Nephron (organoid): ENCODE measurements at regions not wholly inside any gene's neighbourhood (a gene's known extent, or its start where the extent isn't known, plus 50 kb on each side); places are given as distances from the start of the nearest gene placed in this dataset.
A peak's percentile ranks its signal among the peaks of the same experiment; 100 is the strongest.

Experiments
- H3K27ac Mint-ChIP-seq, 3 experiments: 2 replicates each; pipeline ENCODE4 v1.8.0; 2020; ENCODE audit warnings: mixed read lengths in 3 of 3, mild to moderate bottlenecking in 2 of 3, moderate library complexity in 1 of 3
- H3K27me3 Mint-ChIP-seq: 2 replicates; pipeline ENCODE4 v1.8.0; 2021; ENCODE audit warnings: low read depth, mild to moderate bottlenecking, moderate library complexity, mixed read lengths
- H3K36me3 Mint-ChIP-seq: 2 replicates; pipeline ENCODE4 v1.8.0; 2020; ENCODE audit warnings: low read depth, mixed read lengths
- H3K4me1 Mint-ChIP-seq: 2 replicates; pipeline ENCODE4 v1.8.0; 2020; ENCODE audit warnings: mixed read lengths
- H3K4me3 Mint-ChIP-seq, 3 experiments: 2 replicates each; pipeline ENCODE4 v1.8.0; 2020; ENCODE audit warnings: mild to moderate bottlenecking in 3 of 3, mixed read lengths in 3 of 3, moderate library complexity in 2 of 3
- H3K9me3 Mint-ChIP-seq: 2 replicates; pipeline ENCODE4 v1.8.0; 2020; ENCODE audit warnings: mixed read lengths
- CTCF ChIP-seq, 3 experiments: fragments of 200-600 bp; sonication (generic); IDR thresholded peaks; one replicate each; pipeline ENCODE4 v1.5.0; 2021; ENCODE audit warnings: antibody characterized with exemption in 3 of 3; ENCODE audit not compliant: unreplicated experiment in 3 of 3

DNA sequence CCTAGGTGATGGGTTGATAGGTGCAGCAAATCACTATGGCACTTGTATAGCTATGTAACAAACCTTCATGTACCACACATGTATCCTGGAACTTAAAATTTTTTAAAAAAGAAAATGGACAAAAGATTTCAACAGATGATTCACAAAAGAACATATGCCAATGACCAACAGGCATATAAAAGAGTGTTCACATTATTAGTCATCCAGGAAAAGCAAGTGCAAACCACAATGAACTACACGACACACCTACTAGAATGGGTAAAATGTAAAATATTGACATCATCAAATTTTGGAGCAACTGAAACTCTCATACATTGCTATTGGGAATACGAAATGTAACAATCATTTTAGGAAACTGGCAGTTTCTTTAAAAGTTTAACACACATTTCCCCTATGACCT, 109.9 kb downstream of the YIPF5 start:
- Mint-ChIP-seq H3K4me3 (no peak overlapping the region), H3K27ac (no peak overlapping the region), H3K4me1 (no peaks in the 10 kb centered on the region), H3K9me3 (peaks cover 34% of the 10 kb centered on the region), H3K27me3 (peaks cover 3% of the 10 kb centered on the region), H3K36me3 (no peaks in the 10 kb centered on the region)
- TF ChIP-seq CTCF (IDR thresholded peaks at IDR 0.05; ENCODE audit: unreplicated experiment in 3 of 3): no peak

DNA sequence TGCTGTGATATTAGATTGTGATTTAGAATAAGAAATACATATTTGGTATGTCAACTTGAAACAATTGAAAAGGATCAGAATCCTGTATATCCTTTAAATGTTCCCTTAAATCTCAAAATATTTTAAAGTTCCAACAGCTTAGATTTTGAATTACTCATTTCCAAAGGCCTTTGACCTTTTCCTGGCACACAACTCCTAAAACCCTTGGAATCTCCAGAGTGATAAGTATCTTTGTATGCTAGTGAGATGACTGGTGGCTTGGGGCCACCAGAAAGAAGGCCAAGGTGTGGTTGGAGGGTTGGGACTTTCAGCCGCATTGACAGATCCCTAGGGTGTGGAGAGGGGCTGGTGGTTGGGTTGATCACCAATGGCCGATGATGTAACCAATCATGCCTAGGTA, 104.7 kb downstream of the YIPF5 start:
- TF ChIP-seq CTCF (IDR thresholded peaks at IDR 0.05; ENCODE audit: unreplicated experiment in 3 of 3): no peak
- Mint-ChIP-seq H3K4me3 (no peak overlapping the region), H3K27me3 (no peaks in the 10 kb centered on the region), H3K27ac (no peak overlapping the region), H3K36me3 (no peaks in the 10 kb centered on the region), H3K9me3 (peaks cover 1% of the 10 kb centered on the region), H3K4me1 (no peaks in the 10 kb centered on the region)

DNA sequence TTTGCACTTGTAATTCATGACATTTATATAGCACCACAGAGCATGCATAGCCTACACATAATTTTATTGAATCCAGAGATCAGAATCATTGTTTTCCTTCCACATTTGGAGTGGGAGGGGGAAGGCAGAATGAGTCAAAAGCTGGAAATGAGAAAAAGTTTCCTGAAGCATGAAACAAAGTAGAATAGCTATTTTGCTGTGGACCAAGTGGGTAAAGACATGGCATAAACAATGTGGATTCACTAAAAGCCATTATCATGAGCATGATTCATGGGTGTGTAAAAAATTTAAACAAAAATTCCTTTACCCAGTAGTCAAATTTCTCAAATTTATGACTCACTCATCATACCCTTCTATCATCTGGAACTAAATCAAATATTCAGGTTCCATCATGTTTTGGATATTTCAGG, 97.9 kb downstream of the YIPF5 start:
- no peak overlapping the region for H3K4me3 Mint-ChIP-seq
- H3K36me3 Mint-ChIP-seq: no peaks in the 10 kb centered on the region
- H3K9me3 Mint-ChIP-seq: peaks cover 4% of the 10 kb centered on the region
- H3K27me3 Mint-ChIP-seq: no peaks in the 10 kb centered on the region
- peak overlapping the region in 2 of 3 experiments; percentile 21 to 34 for H3K27ac Mint-ChIP-seq
- TF ChIP-seq CTCF (IDR thresholded peaks at IDR 0.05; ENCODE audit: unreplicated experiment in 3 of 3): no peak
- peaks cover 5% of the 10 kb centered on the region for H3K4me1 Mint-ChIP-seq

DNA sequence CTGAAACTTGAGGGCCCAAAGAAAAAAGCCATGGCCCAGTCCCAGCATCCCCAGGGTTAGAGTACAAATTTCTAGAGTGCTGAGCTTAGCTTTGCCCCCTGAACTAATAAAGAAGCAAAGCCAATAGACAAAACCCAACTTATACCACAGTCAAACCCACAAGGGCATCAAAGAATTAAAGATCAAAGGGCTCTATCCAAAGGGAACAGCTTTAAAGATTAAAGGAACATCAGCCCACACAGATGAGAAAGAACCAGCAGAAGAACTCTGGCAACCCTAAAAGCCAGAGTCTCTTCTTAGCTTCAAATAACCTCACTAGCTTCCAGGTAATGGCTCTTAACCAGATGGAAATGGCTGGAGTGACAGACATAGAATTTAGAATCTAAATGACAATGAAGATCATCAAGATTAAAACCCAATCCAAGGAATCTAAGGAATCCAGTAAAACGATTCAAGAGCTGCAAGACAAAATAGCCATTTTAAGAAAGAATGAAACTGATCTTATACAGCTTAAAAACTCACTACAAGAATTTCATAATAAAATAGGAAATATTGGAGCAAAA, 93.9 kb downstream of the YIPF5 start:
- Mint-ChIP-seq H3K4me1 (peaks cover 5% of the 10 kb centered on the region), H3K36me3 (peaks cover 3% of the 10 kb centered on the region), H3K27ac (no peak overlapping the region), H3K4me3 (no peak overlapping the region), H3K27me3 (no peaks in the 10 kb centered on the region), H3K9me3 (peaks cover 36% of the 10 kb centered on the region)
- no peak for TF ChIP-seq CTCF (IDR thresholded peaks at IDR 0.05; ENCODE audit: unreplicated experiment in 3 of 3)

DNA sequence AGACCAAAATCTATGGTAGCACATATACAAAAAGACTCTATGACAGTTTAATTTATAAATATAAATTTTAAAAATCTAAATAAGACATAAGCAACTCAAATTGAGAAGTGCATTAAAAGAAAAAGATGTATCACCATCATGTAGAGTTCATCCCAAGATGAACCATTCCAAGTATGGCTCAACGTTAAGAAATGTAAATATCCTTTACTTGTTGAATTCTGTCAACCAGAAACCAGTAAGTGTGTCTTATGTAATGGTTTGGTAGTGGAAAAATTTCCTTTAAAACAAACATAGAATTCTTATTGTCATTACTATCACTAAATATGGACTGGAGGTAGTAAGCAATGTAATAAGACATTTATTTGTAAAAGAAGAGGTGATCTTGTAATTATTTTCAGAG, 87.3 kb downstream of the YIPF5 start:
- Mint-ChIP-seq H3K9me3 (peaks cover 37% of the 10 kb centered on the region), H3K27ac (no peak overlapping the region), H3K36me3 (peaks cover 3% of the 10 kb centered on the region), H3K4me1 (peaks cover under 1% of the 10 kb centered on the region), H3K4me3 (no peak overlapping the region), H3K27me3 (no peaks in the 10 kb centered on the region)
- no peak for TF ChIP-seq CTCF (IDR thresholded peaks at IDR 0.05; ENCODE audit: unreplicated experiment in 3 of 3)

DNA sequence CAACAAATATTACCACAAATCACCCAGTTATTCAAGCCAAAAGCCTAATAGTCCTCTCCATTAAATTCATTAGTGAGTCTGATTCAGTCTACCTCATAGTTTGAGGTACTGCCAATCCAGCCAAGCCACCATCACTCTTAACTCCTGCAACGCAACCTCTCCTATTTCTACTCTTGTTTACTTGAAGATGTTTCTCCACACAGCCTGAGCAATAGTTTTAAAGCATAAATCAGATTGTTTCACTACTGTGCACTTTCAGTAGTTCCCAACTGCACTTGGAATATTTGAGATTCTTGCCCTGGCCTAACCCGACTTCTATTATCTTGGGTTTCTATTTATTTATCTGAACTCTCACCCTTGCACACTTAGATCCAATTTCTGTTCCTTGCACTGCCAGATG, 85.5 kb downstream of the YIPF5 start:
- Mint-ChIP-seq H3K27ac (no peak overlapping the region), H3K4me1 (peaks cover 18% of the 10 kb centered on the region)

More for the DNA sequence above, 85.5 kb downstream of the YIPF5 start:
- H3K9me3 Mint-ChIP-seq: peaks cover 26% of the 10 kb centered on the region
- no peak overlapping the region for H3K4me3 Mint-ChIP-seq
- no peaks in the 10 kb centered on the region for H3K27me3 Mint-ChIP-seq
- TF ChIP-seq CTCF (IDR thresholded peaks at IDR 0.05; ENCODE audit: unreplicated experiment in 3 of 3): no peak
- peaks cover 3% of the 10 kb centered on the region for H3K36me3 Mint-ChIP-seq
